Heart left ventricle (tissue), 16 donors: ENCODE measurements at regions not wholly inside any gene's neighbourhood (a gene's known extent, or its start where the extent isn't known, plus 50 kb on each side); places are given as distances from the start of the nearest gene placed in this dataset.

Source experiments
- ATAC-seq, 4 donors: fragments of 200-7000 bp; cut with Tn5 transposase; one replicate each; pipeline ENCODE4 v1.9.1; 2020 to 2022; ENCODE audit warnings: moderate library complexity in 4 of 4, mild to moderate bottlenecking in 3 of 4, moderate number of reproducible peaks in 1 of 4
- DNase-seq, 5 donors: peaks; one replicate each; pipeline ENCODE4 v3.0.0-alpha.2; 2020
- H3K27ac ChIP-seq, 12 donors: fragments of 200-600 bp; sonication (generic) in 4 of 12; one replicate each; pipeline versions ENCODE4 v1.5.0 to v1.8.0; 2016 to 2022; ENCODE audit warnings: mild to moderate bottlenecking in 2 of 12
- H3K27me3 ChIP-seq, 9 donors: fragments of 200-600 bp; sonication (generic) in 2 of 9; one replicate each; pipeline versions ENCODE4 v1.5.1 to v1.8.0; 2016 to 2022; ENCODE audit warnings: mild to moderate bottlenecking in 3 of 9
- H3K36me3 ChIP-seq, 9 donors: fragments of 200-600 bp; sonication (generic) in 2 of 9; one replicate each; pipeline versions ENCODE4 v1.5.0 to v1.8.0; 2018 to 2022; ENCODE audit warnings: mild to moderate bottlenecking in 2 of 9
- H3K4me1 ChIP-seq, 12 donors: fragments of 200-600 bp; sonication (generic) in 4 of 12; one replicate each; pipeline versions ENCODE4 v1.5.0 to v1.8.0; 2016 to 2022; ENCODE audit warnings: mild to moderate bottlenecking in 3 of 12
- H3K4me3 ChIP-seq, 12 donors: fragments of 200-600 bp; sonication (generic) in 4 of 12; one replicate each; pipeline versions ENCODE4 v1.5.0 to v1.8.0; 2017 to 2022; ENCODE audit warnings: mild to moderate bottlenecking in 9 of 12, moderate library complexity in 4 of 12
- H3K9me3 ChIP-seq, 12 donors: fragments of 200-600 bp; sonication (generic) in 4 of 12; one replicate each; pipeline versions ENCODE4 v1.5.0 to v1.8.0; 2016 to 2022; ENCODE audit warnings: mild to moderate bottlenecking in 1 of 12
- CTCF ChIP-seq, 12 donors: fragments of 200-600 bp; sonication (generic) in 4 of 12; IDR thresholded peaks; one replicate each; pipeline versions ENCODE4 v1.5.0 to v1.8.0; 2018 to 2022; ENCODE audit warnings: antibody characterized with exemption in 12 of 12, mild to moderate bottlenecking in 5 of 12
- POLR2A ChIP-seq, 2 donors: fragments of 450-650 bp; IDR thresholded peaks; one replicate each; pipeline ENCODE4 v1.6.1; 2017; ENCODE audit warnings: antibody characterized with exemption in 2 of 2, mild to moderate bottlenecking in 2 of 2, moderate library complexity in 2 of 2
- WGBS, 4 donors: extraction: QIAGEN DNeasy Blood & Tissue Kit in 2 of 4; methylation state at CpG; one replicate each; pipeline versions ENCODE4 v1.1.5 to v1.1.7; 2013 to 2018; 5-methylcytosine and 5-hydroxymethylcytosine counted together
- intact Hi-C, 10 donors: fragments of 100-400 bp; cut with DNase I; formaldehyde crosslinking; loops; one replicate each; pipeline versions ENCODE4 v1.11.1 to v1.14.2; 2022
- donor health status: ischemic (EF 13 %, LVEDD 7.1; RV severe dilation, severe dysfunction).
- donor health status: healthy with polysubstance abuse.
- donor health status: DM: no; HTN: yes; CAD: no.
- donor health status: DM: no; HTN: no; CAD: no.
- donor health status: ischemic (EF 25% LVEDD 6.9; RV normal size, moderate dysfunction).
- donor health status: ischemic (EF 25% LVEDD 5.7; RV mildly dilated, moderate dysfunction).
- donor health status: healthy.
- donor health status: DM: yes; HTN: yes; CAD: no.
- donor health status: ischemic (EF 35%, LVEDD 5.7; RV mildly dilated, moderate dysfunction).
- donor health status: nonischemic (EF 11% LVEDD 7.7; RV severe dilation, severe dysfunction).
- donor health status: DM: yes; HTN: yes; CAD: no.
- donor health status: PGD.
- donor health status: ischemic (EF 29% LVEDD 5.4; RV normal size, mild dysfunction).
- donor health status: nonischemic (EF 23%, LVEDD 6.1; RV moderate dilation, normal function).

GRCh38 chr15:69869291-69869690 lies 228.4 kb downstream of the TLE3 start:
- no peak for DNase-seq
- TF ChIP-seq CTCF (IDR thresholded peaks at IDR 0.05) (no peak), POLR2A (IDR thresholded peaks at IDR 0.05) (no peak)
- Histone ChIP-seq H3K4me1 (no peaks in the 10 kb centered on the region), H3K27ac (no peak overlapping the region), H3K27me3 (peaks cover 0 to 7% (median 0%) of the 10 kb centered on the region in 9 donors), H3K36me3 (no peaks in the 10 kb centered on the region), H3K9me3 (peaks cover 0 to 17% (median 15%) of the 10 kb centered on the region in 12 donors), H3K4me3 (no peak overlapping the region)
- intact Hi-C loops = no loop called here
- WGBS, 4 donors = 41 to 49% (median 47%) methylated on average over 2 of the region's 2 CpGs
- ATAC-seq = no peak

GRCh38 chr15:69869881-69870505 lies 227.7 kb downstream of the TLE3 start:
- ATAC-seq (no peak), DNase-seq (no peak)
- no peak for TF ChIP-seq POLR2A (IDR thresholded peaks at IDR 0.05)
- no peak for TF ChIP-seq CTCF (IDR thresholded peaks at IDR 0.05)
- intact Hi-C loops = no loop called here
- no peaks in the 10 kb centered on the region for H3K36me3 ChIP-seq
- H3K4me3 ChIP-seq = no peak overlapping the region
- 70 to 78% (median 72%) methylated on average over 9 of the region's 9 CpGs for WGBS, 4 donors
- H3K9me3 ChIP-seq = peaks cover 0 to 24% (median 18%) of the 10 kb centered on the region in 12 donors
- no peaks in the 10 kb centered on the region for H3K4me1 ChIP-seq
- peaks cover 0 to 7% (median 0%) of the 10 kb centered on the region in 9 donors for H3K27me3 ChIP-seq
- no peak overlapping the region for H3K27ac ChIP-seq

- intact Hi-C loops = no loop called here
- Histone ChIP-seq H3K9me3 (peaks cover 0 to 24% (median 18%) of the 10 kb centered on the region in 12 donors), H3K27ac (no peak overlapping the region), H3K27me3 (peaks cover 0 to 7% (median 0%) of the 10 kb centered on the region in 9 donors), H3K36me3 (no peaks in the 10 kb centered on the region), H3K4me3 (no peak overlapping the region), H3K4me1 (no peaks in the 10 kb centered on the region)
- ATAC-seq (no peak), DNase-seq (no peak)
- TF ChIP-seq CTCF (IDR thresholded peaks at IDR 0.05) (no peak), POLR2A (IDR thresholded peaks at IDR 0.05) (no peak)
- 79 to 81% (median 80%) methylated on average over 7 of the region's 7 CpGs for WGBS, 4 donors
These were observed 226.1 kb downstream of the TLE3 start for GRCh38 chr15:69871511-69872134.

GRCh38 chr15:69873807-69874206 lies 223.9 kb downstream of the TLE3 start:
- peaks cover 0 to 9% (median 0%) of the 10 kb centered on the region in 9 donors for H3K27me3 ChIP-seq

More at GRCh38 chr15:69873807-69874206, 223.9 kb downstream of the TLE3 start:
- no peak for DNase-seq
- no peaks in the 10 kb centered on the region for H3K36me3 ChIP-seq
- H3K27ac ChIP-seq = no peak overlapping the region
- TF ChIP-seq POLR2A (IDR thresholded peaks at IDR 0.05) = no peak
- no peak for TF ChIP-seq CTCF (IDR thresholded peaks at IDR 0.05)
- H3K9me3 ChIP-seq = peaks cover 0 to 24% (median 18%) of the 10 kb centered on the region in 12 donors
- 68 to 85% (median 76%) methylated on average over 1 of the region's 1 CpG for WGBS, 4 donors
- no peaks in the 10 kb centered on the region for H3K4me1 ChIP-seq
- H3K4me3 ChIP-seq = no peak overlapping the region
- no peak for ATAC-seq
- intact Hi-C loops = no loop called here
